GM18508 (cell line): ENCODE measurements at regions not wholly inside any gene's neighbourhood (a gene's known extent, or its start where the extent isn't known, plus 50 kb on each side); places are given as distances from the start of the nearest gene placed in this dataset.

Source experiments
- ATAC-seq: cut with Tn5 transposase; IDR thresholded peaks from one replicate; pipeline ENCODE4 v1.9.1; 2021; ENCODE audit warnings: moderate number of reproducible peaks; ENCODE audit not compliant: insufficient read depth, unreplicated experiment

- ATAC-seq, result no peak
These were observed 99.9 kb upstream of the SPRED2 start for GRCh38 chr2:65532326-65532725.

- ATAC-seq, result no peak
These were observed 98.3 kb upstream of the SPRED2 start for GRCh38 chr2:65530547-65531320.

- ATAC-seq, result no peak
These were observed 97.0 kb upstream of the SPRED2 start for GRCh38 chr2:65529419-65529818.

- ATAC-seq, result no peak
These were observed 95.8 kb upstream of the SPRED2 start for GRCh38 chr2:65528241-65528574.

- no peak for ATAC-seq
These were observed 95.2 kb upstream of the SPRED2 start for GRCh38 chr2:65527451-65528240.

GRCh38 chr2:65525616-65526231, 93.3 kb upstream of the SPRED2 start:
- ATAC-seq, result no peak

- ATAC-seq, result no peak
These were observed 90.5 kb upstream of the SPRED2 start for GRCh38 chr2:65522922-65523321.

GRCh38 chr2:65518751-65519150, 86.4 kb upstream of the SPRED2 start:
- no peak for ATAC-seq

- ATAC-seq, result no peak
These were observed 82.3 kb upstream of the SPRED2 start for GRCh38 chr2:65514555-65515195.

GRCh38 chr2:65512783-65513182, 80.4 kb upstream of the SPRED2 start:
- no peak for ATAC-seq

- ATAC-seq, result no peak
These were observed 78.9 kb upstream of the SPRED2 start for GRCh38 chr2:65511306-65511705.

GRCh38 chr2:65508225-65508624, 75.8 kb upstream of the SPRED2 start:
- ATAC-seq, result no peak

- ATAC-seq, result no peak
These were observed 75.0 kb upstream of the SPRED2 start for GRCh38 chr2:65507102-65508069.

GRCh38 chr2:65504814-65505697, 72.7 kb upstream of the SPRED2 start:
- ATAC-seq, result no peak

GRCh38 chr2:65504201-65504600, 71.8 kb upstream of the SPRED2 start:
- ATAC-seq, result no peak

GRCh38 chr2:65503746-65504145, 71.3 kb upstream of the SPRED2 start:
- no peak for ATAC-seq

- ATAC-seq, result no peak
These were observed 69.4 kb upstream of the SPRED2 start for GRCh38 chr2:65501836-65502235.

GRCh38 chr2:65501074-65501473, 68.7 kb upstream of the SPRED2 start:
- no peak for ATAC-seq
